Putamen (tissue), 1 donor: ENCODE measurements at regions not wholly inside any gene's neighbourhood (a gene's known extent, or its start where the extent isn't known, plus 50 kb on each side); places are given as distances from the start of the nearest gene placed in this dataset.
A peak's percentile ranks its signal among the peaks of the same experiment; 100 is the strongest.
"Not testable (repeated sequence)": the region's sequence is repeated elsewhere in the genome, so short reads cannot be mapped to it uniquely, and the experiment has no call there.

Experiments
- DNase-seq: peaks from one replicate; pipeline ENCODE4 v3.0.0-alpha.2; 2016; ENCODE audit warnings: low spot score

GRCh38 chr3:8001712-8002111 lies 499.9 kb upstream of the LMCD1 start:
- no peak for DNase-seq

- no peak for DNase-seq
Observed at GRCh38 chr3:8011902-8012301, 489.7 kb upstream of the LMCD1 start.

GRCh38 chr3:8020047-8020841 lies 481.4 kb upstream of the LMCD1 start:
- no peak for DNase-seq

GRCh38 chr3:8027954-8028353 lies 473.7 kb upstream of the LMCD1 start:
- no peak for DNase-seq

- no peak for DNase-seq
Observed at GRCh38 chr3:8050283-8050682, 451.3 kb upstream of the LMCD1 start.

GRCh38 chr3:8052659-8053058 lies 449.0 kb upstream of the LMCD1 start:
- DNase-seq: peak; percentile 7

- not testable (repeated sequence) for DNase-seq
Observed at GRCh38 chr3:8068135-8068534, 433.5 kb upstream of the LMCD1 start.

- no peak for DNase-seq
Observed at GRCh38 chr3:8069471-8069870, 432.2 kb upstream of the LMCD1 start.

- no peak for DNase-seq
Observed at GRCh38 chr3:8070011-8070410, 431.6 kb upstream of the LMCD1 start.

- DNase-seq: not testable (repeated sequence)
Observed at GRCh38 chr3:8074740-8075139, 426.9 kb upstream of the LMCD1 start.

- no peak for DNase-seq
Observed at GRCh38 chr3:8077126-8077525, 424.5 kb upstream of the LMCD1 start.

GRCh38 chr3:8080464-8080863 lies 421.2 kb upstream of the LMCD1 start:
- DNase-seq: no peak

- DNase-seq: no peak
Observed at GRCh38 chr3:8085498-8085897, 416.1 kb upstream of the LMCD1 start.

GRCh38 chr3:8087951-8088350 lies 413.7 kb upstream of the LMCD1 start:
- no peak for DNase-seq

- no peak for DNase-seq
Observed at GRCh38 chr3:8094415-8094814, 407.2 kb upstream of the LMCD1 start.

GRCh38 chr3:8095724-8096123 lies 405.9 kb upstream of the LMCD1 start:
- DNase-seq: no peak

GRCh38 chr3:8097690-8098089 lies 403.9 kb upstream of the LMCD1 start:
- DNase-seq: no peak

- DNase-seq: no peak
Observed at GRCh38 chr3:8103954-8104353, 397.7 kb upstream of the LMCD1 start.

GRCh38 chr3:8106921-8107320 lies 394.7 kb upstream of the LMCD1 start:
- DNase-seq: no peak

- DNase-seq: peak; percentile 84
Observed at GRCh38 chr3:8110966-8111798, 390.4 kb upstream of the LMCD1 start.

- DNase-seq: no peak
Observed at GRCh38 chr3:8112587-8112986, 389.0 kb upstream of the LMCD1 start.

GRCh38 chr3:8113626-8114025 lies 388.0 kb upstream of the LMCD1 start:
- DNase-seq: no peak

- no peak for DNase-seq
Observed at GRCh38 chr3:8128686-8129085, 372.9 kb upstream of the LMCD1 start.
